GM12875 (cell line): ENCODE measurements at regions not wholly inside any gene's neighbourhood (a gene's known extent, or its start where the extent isn't known, plus 50 kb on each side); places are given as distances from the start of the nearest gene placed in this dataset.
"Not testable (repeated sequence)": the region's sequence is repeated elsewhere in the genome, so short reads cannot be mapped to it uniquely, and the experiment has no call there.

Experiments used
- H3K4me3 ChIP-seq: one replicate; pipeline ENCODE4 v1.5.1; 2011; ENCODE audit warnings: low read depth, low read length, control low read depth
- CTCF ChIP-seq: IDR thresholded peaks from 2 replicates; pipeline ENCODE4 v1.5.1; 2011; ENCODE audit warnings: low read depth, mild to moderate bottlenecking, control low read depth, inconsistent platforms, low read length, moderate library complexity, borderline replicate concordance; ENCODE audit not compliant: insufficient read depth

- TF ChIP-seq CTCF: no peak
- no peak overlapping the region for H3K4me3 ChIP-seq
Measured at GRCh38 chr12:89192429-89192828, 159.9 kb downstream of the DUSP6 start.

- H3K4me3 ChIP-seq: not testable (repeated sequence)
Measured at GRCh38 chr12:89191597-89191996, 160.7 kb downstream of the DUSP6 start.

- H3K4me3 ChIP-seq: no peak overlapping the region
- TF ChIP-seq CTCF: no peak
Measured at GRCh38 chr12:89189448-89189847, 162.9 kb downstream of the DUSP6 start.

- H3K4me3 ChIP-seq: no peak overlapping the region
- no peak for TF ChIP-seq CTCF
Measured at GRCh38 chr12:89187507-89187906, 164.8 kb downstream of the DUSP6 start.

- no peak for TF ChIP-seq CTCF
- no peak overlapping the region for H3K4me3 ChIP-seq
Measured at GRCh38 chr12:89185889-89186288, 166.4 kb downstream of the DUSP6 start.

GRCh38 chr12:89185181-89185580 is 167.1 kb downstream of the DUSP6 start:
- H3K4me3 ChIP-seq: no peak overlapping the region
- TF ChIP-seq CTCF: no peak

- TF ChIP-seq CTCF: no peak
- H3K4me3 ChIP-seq: no peak overlapping the region
Measured at GRCh38 chr12:89183985-89184435, 168.3 kb downstream of the DUSP6 start.
